GM23338 (cell line): ENCODE measurements at regions not wholly inside any gene's neighbourhood (a gene's known extent, or its start where the extent isn't known, plus 50 kb on each side); places are given as distances from the start of the nearest gene placed in this dataset.

Source experiments
- ATAC-seq: fragments of 200-7000 bp; cut with Tn5 transposase; 3 replicates; pipeline ENCODE4 v1.9.1; 2020
- DNase-seq: peaks from one replicate; pipeline ENCODE4 v3.0.0-alpha.2; 2015; ENCODE audit warnings: low spot score
- H2AFZ ChIP-seq: fragments of 200-600 bp; sonication (generic); 2 replicates; pipeline ENCODE4 v1.8.0; 2016; ENCODE audit warnings: antibody characterized with exemption, mild to moderate bottlenecking, moderate library complexity
- H3F3A ChIP-seq: fragments of 200-600 bp; sonication (generic); replicated peaks from 2 replicates; pipeline ENCODE4 v1.8.0; 2017; ENCODE audit warnings: antibody characterized with exemption, mixed run types, low read depth
- H3K27ac ChIP-seq: fragments of 200-600 bp; sonication (generic); 2 replicates; pipeline ENCODE4 v1.6.1; 2016; ENCODE audit warnings: low read depth
- H3K27me3 ChIP-seq: fragments of 200-600 bp; sonication (generic); 2 replicates; pipeline ENCODE4 v1.8.0; 2016; ENCODE audit warnings: mild to moderate bottlenecking, mixed run types, moderate library complexity; ENCODE audit not compliant: insufficient read depth
- H3K36me3 ChIP-seq: fragments of 200-600 bp; sonication (generic); 2 replicates; pipeline ENCODE4 v1.8.0; 2016; ENCODE audit warnings: mild to moderate bottlenecking; ENCODE audit not compliant: insufficient read depth
- H3K4me1 ChIP-seq: fragments of 200-600 bp; sonication (generic); 2 replicates; pipeline ENCODE4 v1.8.0; 2016; ENCODE audit warnings: mild to moderate bottlenecking, moderate library complexity; ENCODE audit not compliant: insufficient read depth
- H3K4me2 ChIP-seq: fragments of 200-600 bp; sonication (generic); 2 replicates; pipeline ENCODE4 v1.7.1; 2017; ENCODE audit warnings: mixed run types
- H3K4me3 ChIP-seq: fragments of 200-600 bp; sonication (generic); 2 replicates; pipeline ENCODE4 v1.6.1; 2016; ENCODE audit warnings: mixed run types
- H3K79me2 ChIP-seq: fragments of 200-600 bp; sonication (generic); replicated peaks from 2 replicates; pipeline ENCODE4 v1.8.0; 2017; ENCODE audit warnings: mild to moderate bottlenecking; ENCODE audit not compliant: insufficient read depth
- H3K9me2 ChIP-seq: fragments of 200-600 bp; sonication (generic); 2 replicates; pipeline ENCODE4 v1.8.0; 2017; ENCODE audit not compliant: insufficient read depth
- H4K20me1 ChIP-seq: fragments of 200-600 bp; sonication (generic); replicated peaks from 2 replicates; pipeline ENCODE4 v1.8.0; 2017; ENCODE audit warnings: mild to moderate bottlenecking; ENCODE audit not compliant: insufficient read depth
- H3K27ac Mint-ChIP-seq: 2 replicates; pipeline ENCODE4 v1.8.0; 2020; ENCODE audit warnings: inconsistent platforms, mild to moderate bottlenecking, moderate library complexity, mixed read lengths
- H3K27me3 Mint-ChIP-seq: 3 replicates; pipeline ENCODE4 v1.8.0; 2022; ENCODE audit warnings: low read depth, mild to moderate bottlenecking, moderate library complexity, mixed read lengths, inconsistent platforms; ENCODE audit not compliant: insufficient read depth, poor library complexity
- H3K36me3 Mint-ChIP-seq: 3 replicates; pipeline ENCODE4 v1.8.0; 2021; ENCODE audit warnings: low read depth, mild to moderate bottlenecking, inconsistent platforms, moderate library complexity, mixed read lengths
- H3K4me1 Mint-ChIP-seq: 3 replicates; pipeline ENCODE4 v1.8.0; 2020; ENCODE audit warnings: mild to moderate bottlenecking, inconsistent platforms, mixed read lengths
- H3K4me3 Mint-ChIP-seq: 3 replicates; pipeline ENCODE4 v1.8.0; 2021; ENCODE audit warnings: moderate library complexity, mild to moderate bottlenecking, inconsistent platforms, mixed read lengths
- H3K9me3 Mint-ChIP-seq: 3 replicates; pipeline ENCODE4 v1.8.0; 2020; ENCODE audit warnings: moderate library complexity, mild to moderate bottlenecking, inconsistent platforms, mixed read lengths
- CREB1 ChIP-seq: fragments of 250-450 bp; sonication (Bioruptor Pico); IDR thresholded peaks from 2 replicates; pipeline ENCODE4 v1.5.0; 2020; ENCODE audit warnings: low read depth, mild to moderate bottlenecking, moderate library complexity
- CTCF ChIP-seq, 2 experiments: fragments of 200-600 bp in 1 of 2; sonication (generic) in 1 of 2; conservative IDR thresholded peaks; 2 replicates each; pipeline versions ENCODE4 v1.5.1 to v1.6.1; 2016 to 2017; ENCODE audit warnings: antibody characterized with exemption in 2 of 2, low read depth in 2 of 2, mild to moderate bottlenecking in 2 of 2, moderate library complexity in 1 of 2
- EZH2phosphoT487 ChIP-seq: fragments of 200-600 bp; sonication (generic); IDR thresholded peaks from one replicate; pipeline ENCODE4 v1.8.1; 2018; ENCODE audit warnings: antibody characterized with exemption; ENCODE audit not compliant: unreplicated experiment
- JUNB ChIP-seq: IDR thresholded peaks from one replicate; pipeline ENCODE4 v1.6.1; 2016; ENCODE audit warnings: antibody characterized with exemption; ENCODE audit not compliant: unreplicated experiment
- NANOG ChIP-seq: IDR thresholded peaks from 2 replicates; pipeline ENCODE4 v1.6.1; 2016; ENCODE audit warnings: antibody characterized with exemption, borderline replicate concordance
- POLR2AphosphoS5 ChIP-seq: IDR thresholded peaks from 2 replicates; pipeline ENCODE4 v1.6.1; 2016; ENCODE audit warnings: antibody characterized with exemption, low read depth
- REST ChIP-seq: IDR thresholded peaks from one replicate; pipeline ENCODE4 v1.6.1; 2018; ENCODE audit warnings: antibody characterized with exemption; ENCODE audit not compliant: unreplicated experiment
- STAT1 ChIP-seq: IDR thresholded peaks from one replicate; pipeline ENCODE4 v1.6.1; 2016; ENCODE audit warnings: antibody characterized with exemption; ENCODE audit not compliant: unreplicated experiment
- ZNF114 ChIP-seq: fragments of 250-450 bp; sonication (Bioruptor Pico); IDR thresholded peaks from 2 replicates; pipeline ENCODE4 v1.5.0; 2020; ENCODE audit warnings: mild to moderate bottlenecking, moderate library complexity
- ZNF331 ChIP-seq: fragments of 250-450 bp; sonication (Bioruptor Pico); IDR thresholded peaks from 2 replicates; pipeline ENCODE4 v1.5.0; 2020; ENCODE audit warnings: low read depth, mild to moderate bottlenecking, moderate library complexity
- ZNF462 ChIP-seq: fragments of 250-450 bp; sonication (Bioruptor Pico); IDR thresholded peaks from 2 replicates; pipeline ENCODE4 v1.5.0; 2020; ENCODE audit warnings: mild to moderate bottlenecking, moderate library complexity
- TF ChIP-seq, protein P1 (sequence below): IDR thresholded peaks from 2 replicates; pipeline ENCODE4 v1.6.1; 2016; ENCODE audit warnings: antibody characterized with exemption

GRCh38 chr2:139911160-139911559 is 1131.0 kb upstream of the NXPH2 start (continued):
- TF ChIP-seq ZNF462 (CRISPR knock-in tag), result no peak
- TF ChIP-seq, protein P1, sequence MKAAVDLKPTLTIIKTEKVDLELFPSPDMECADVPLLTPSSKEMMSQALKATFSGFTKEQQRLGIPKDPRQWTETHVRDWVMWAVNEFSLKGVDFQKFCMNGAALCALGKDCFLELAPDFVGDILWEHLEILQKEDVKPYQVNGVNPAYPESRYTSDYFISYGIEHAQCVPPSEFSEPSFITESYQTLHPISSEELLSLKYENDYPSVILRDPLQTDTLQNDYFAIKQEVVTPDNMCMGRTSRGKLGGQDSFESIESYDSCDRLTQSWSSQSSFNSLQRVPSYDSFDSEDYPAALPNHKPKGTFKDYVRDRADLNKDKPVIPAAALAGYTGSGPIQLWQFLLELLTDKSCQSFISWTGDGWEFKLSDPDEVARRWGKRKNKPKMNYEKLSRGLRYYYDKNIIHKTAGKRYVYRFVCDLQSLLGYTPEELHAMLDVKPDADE, result no peak

DNA sequence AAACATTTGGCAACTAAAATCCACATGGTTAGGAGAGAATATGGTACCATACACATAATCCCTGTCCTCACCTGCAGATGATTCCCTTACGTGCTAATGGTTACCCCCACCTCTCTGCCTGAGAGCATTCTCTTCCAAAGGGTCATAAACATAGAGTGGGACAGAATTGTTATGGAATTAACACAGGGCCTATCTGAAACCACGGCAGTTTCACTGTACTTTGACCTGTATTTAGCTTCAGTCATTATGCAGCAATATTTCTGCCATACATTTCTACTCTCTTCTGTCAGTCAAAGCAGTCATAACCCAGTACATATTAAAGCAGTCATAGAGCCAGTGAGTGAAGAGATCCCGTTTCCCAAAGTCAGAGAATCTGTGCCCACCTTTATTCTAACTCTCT is 1128.9 kb upstream of the NXPH2 start:
- no peaks in the 10 kb centered on the region; the same call in 1 of the 2 replicates for H3K36me3 ChIP-seq
- Mint-ChIP-seq H3K36me3 (peaks cover 8% of the 10 kb centered on the region; the same call in 2 of the 3 replicates), H3K27ac (no peak overlapping the region), H3K9me3 (peaks cover 15% of the 10 kb centered on the region), H3K27me3 (no peaks in the 10 kb centered on the region), H3K4me1 (no peaks in the 10 kb centered on the region), H3K4me3 (no peak overlapping the region)
- H3K4me2 ChIP-seq, result no peak overlapping the region
- no peaks in the 10 kb centered on the region for H4K20me1 ChIP-seq
- H3K4me1 ChIP-seq, result no peaks in the 10 kb centered on the region
- no peaks in the 10 kb centered on the region for H3K27me3 ChIP-seq
- no peaks in the 10 kb centered on the region for H3K79me2 ChIP-seq
- DNase-seq, result no peak
- 0 out of 2 replicates have a peak overlapping the region, but pooled peaks have one; percentile 6 for H2AFZ ChIP-seq
- no peak overlapping the region for H3K27ac ChIP-seq
- no peak for ATAC-seq
- no peaks in the 10 kb centered on the region for H3K9me2 ChIP-seq
- H3K4me3 ChIP-seq, result no peak overlapping the region
- no peaks in the 10 kb centered on the region for H3F3A ChIP-seq
- no peak for TF ChIP-seq ZNF331 (CRISPR knock-in tag)
- no peak for TF ChIP-seq REST
- TF ChIP-seq CTCF (conservative IDR thresholded peaks at IDR 0.05; ENCODE audit: low read depth in 2 of 2), result no peak
- no peak for TF ChIP-seq CREB1 (CRISPR knock-in tag)
- TF ChIP-seq STAT1, result no peak
- no peak for TF ChIP-seq JUNB
- TF ChIP-seq, protein P1, result no peak
- TF ChIP-seq EZH2phosphoT487, result no peak
- no peak for TF ChIP-seq POLR2AphosphoS5
- TF ChIP-seq ZNF114 (CRISPR knock-in tag), result no peak
- TF ChIP-seq NANOG, result no peak
